ENCODE measurements at regions not wholly inside any gene's neighbourhood (a gene's known extent, or its start where the extent isn't known, plus 50 kb on each side); places are given as distances from the start of the nearest gene placed in this dataset.

DNA sequence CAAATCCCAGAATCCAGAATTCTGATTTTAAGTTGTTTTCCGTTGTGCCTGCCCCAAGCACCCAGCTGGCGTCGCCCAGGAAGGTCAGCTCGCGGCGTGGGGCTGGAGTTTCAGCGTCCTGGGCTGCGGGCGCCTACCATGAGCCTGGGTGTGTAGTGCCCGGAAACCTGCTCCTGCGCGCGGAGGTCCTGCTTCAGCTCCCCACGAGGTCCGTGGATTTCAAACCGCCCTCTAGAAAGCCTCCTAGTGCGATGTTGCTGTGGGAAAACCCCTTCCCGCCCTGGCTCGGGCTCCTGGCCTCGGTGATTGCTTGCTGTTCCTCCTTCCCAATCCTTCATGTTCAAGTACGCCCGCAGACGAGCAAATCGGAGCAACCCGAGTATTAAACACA is 51.3 kb upstream of the NRN1 start:
- no peak for TF ChIP-seq YY1 (IDR thresholded peaks at IDR 0.05; ENCODE audit: extremely low read depth, insufficient replicate concordance, low read depth, low read length)
- TF ChIP-seq, protein P1, sequence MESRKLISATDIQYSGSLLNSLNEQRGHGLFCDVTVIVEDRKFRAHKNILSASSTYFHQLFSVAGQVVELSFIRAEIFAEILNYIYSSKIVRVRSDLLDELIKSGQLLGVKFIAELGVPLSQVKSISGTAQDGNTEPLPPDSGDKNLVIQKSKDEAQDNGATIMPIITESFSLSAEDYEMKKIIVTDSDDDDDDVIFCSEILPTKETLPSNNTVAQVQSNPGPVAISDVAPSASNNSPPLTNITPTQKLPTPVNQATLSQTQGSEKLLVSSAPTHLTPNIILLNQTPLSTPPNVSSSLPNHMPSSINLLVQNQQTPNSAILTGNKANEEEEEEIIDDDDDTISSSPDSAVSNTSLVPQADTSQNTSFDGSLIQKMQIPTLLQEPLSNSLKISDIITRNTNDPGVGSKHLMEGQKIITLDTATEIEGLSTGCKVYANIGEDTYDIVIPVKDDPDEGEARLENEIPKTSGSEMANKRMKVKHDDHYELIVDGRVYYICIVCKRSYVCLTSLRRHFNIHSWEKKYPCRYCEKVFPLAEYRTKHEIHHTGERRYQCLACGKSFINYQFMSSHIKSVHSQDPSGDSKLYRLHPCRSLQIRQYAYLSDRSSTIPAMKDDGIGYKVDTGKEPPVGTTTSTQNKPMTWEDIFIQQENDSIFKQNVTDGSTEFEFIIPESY (IDR thresholded peaks at IDR 0.05; ENCODE audit: extremely low read depth, insufficient replicate concordance, low read length) = no peak
- TF ChIP-seq ZFX (IDR thresholded peaks at IDR 0.05) = no peak
- TF ChIP-seq CEBPB (IDR thresholded peaks at IDR 0.05; ENCODE audit: low read depth) = no peak
- no peak for TF ChIP-seq RAD21 (IDR thresholded peaks at IDR 0.05; ENCODE audit: low read depth)
- TF ChIP-seq, protein P2, sequence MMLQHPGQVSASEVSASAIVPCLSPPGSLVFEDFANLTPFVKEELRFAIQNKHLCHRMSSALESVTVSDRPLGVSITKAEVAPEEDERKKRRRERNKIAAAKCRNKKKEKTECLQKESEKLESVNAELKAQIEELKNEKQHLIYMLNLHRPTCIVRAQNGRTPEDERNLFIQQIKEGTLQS (IDR thresholded peaks at IDR 0.05) = no peak
- TF ChIP-seq, protein P3, sequence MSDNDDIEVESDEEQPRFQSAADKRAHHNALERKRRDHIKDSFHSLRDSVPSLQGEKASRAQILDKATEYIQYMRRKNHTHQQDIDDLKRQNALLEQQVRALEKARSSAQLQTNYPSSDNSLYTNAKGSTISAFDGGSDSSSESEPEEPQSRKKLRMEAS (IDR thresholded peaks at IDR 0.05) = no peak
- TF ChIP-seq ELF1 (IDR thresholded peaks at IDR 0.05; ENCODE audit: borderline replicate concordance, low read depth) = no peak
- TF ChIP-seq ZNF274 (IDR thresholded peaks at IDR 0.05; ENCODE audit: low read depth, low read length) = no peak
- no peak for TF ChIP-seq FOSL1 (IDR thresholded peaks at IDR 0.05; ENCODE audit: low read depth)
- TF ChIP-seq TCF7L2 (IDR thresholded peaks at IDR 0.05; ENCODE audit: borderline replicate concordance, extremely low read depth, insufficient read depth, insufficient read length) = no peak
- TF ChIP-seq SP1 (IDR thresholded peaks at IDR 0.05; ENCODE audit: low read depth) = no peak
- no peak for TF ChIP-seq JUND (IDR thresholded peaks at IDR 0.05)
- TF ChIP-seq POLR2A (IDR thresholded peaks at IDR 0.05; ENCODE audit: borderline replicate concordance, extremely low read depth, insufficient read depth, insufficient read length) = no peak
- no peak for TF ChIP-seq SIN3A (IDR thresholded peaks at IDR 0.05; ENCODE audit: low read depth)
- no peak for TF ChIP-seq CBX3 (IDR thresholded peaks at IDR 0.05; ENCODE audit: low read depth)
- TF ChIP-seq EZH2 (IDR thresholded peaks at IDR 0.05) = no peak
- TF ChIP-seq CTCF (IDR thresholded peaks at IDR 0.05 in 2 of 3, conservative IDR thresholded peaks at IDR 0.05 in 1 of 3; ENCODE audit: borderline replicate concordance in 1 of 3, insufficient read depth in 1 of 3, low read depth in 2 of 3, low read length in 2 of 3) = no peak
- TF ChIP-seq POLR2AphosphoS5 (IDR thresholded peaks at IDR 0.05; ENCODE audit: low read depth, low read length) = no peak
- H3K4me3 ChIP-seq (replicated peaks in 1 of 2; ENCODE audit: low read depth in 1 of 2, low read length in 2 of 2) = no peak overlapping the region
- no peak overlapping the region for H3K9ac ChIP-seq (ENCODE audit: low read length)
- CTCF ChIA-PET = interaction anchor here (1.1 to 1.5 kb wide), 4 partner anchors 74 to 491 kb away, joined by 3 to 6 read pairs (median 4); no protein-coding TSS in a partner anchor
- H3K27me3 ChIP-seq (ENCODE audit: insufficient read depth, low read length) = peaks cover 27% of the 10 kb centered on the region
- POLR2A ChIA-PET = no interaction called here
- H3K4me1 ChIP-seq (ENCODE audit: control insufficient read depth in 1 of 2, insufficient read depth in 2 of 2, low read length in 2 of 2) = no peaks in the 10 kb centered on the region
- no TSS peak for BruUV-seq (replicated peaks)
- H3K9me2 ChIP-seq (ENCODE audit: insufficient read depth) = no peaks in the 10 kb centered on the region
- no peaks in the 10 kb centered on the region for H3K36me3 ChIP-seq (ENCODE audit: control insufficient read depth in 1 of 2, insufficient read depth in 2 of 2, low read length in 2 of 2)
- no peak overlapping the region for H3K4me2 ChIP-seq (ENCODE audit: low read length)
- no peak overlapping the region for H2AFZ ChIP-seq (ENCODE audit: low read depth, low read length, poor library complexity, severe bottlenecking)
- no peak overlapping the region for H3K27ac ChIP-seq (ENCODE audit: low read depth, low read length)
- H3K9me3 ChIP-seq (ENCODE audit: control insufficient read depth in 1 of 2, insufficient read depth in 1 of 2, low read depth in 1 of 2, low read length in 2 of 2) = no peaks in the 10 kb centered on the region
- H4K20me1 ChIP-seq (ENCODE audit: insufficient read depth) = no peaks in the 10 kb centered on the region
- ATAC-seq = no peak
- intact Hi-C loops (cut with micrococcal nuclease) = no loop called here
- DNase-seq (ENCODE audit: low read depth, low spot score) = no peak
- H3K79me2 ChIP-seq (ENCODE audit: insufficient read depth, low read length) = no peaks in the 10 kb centered on the region
- RAD21 ChIA-PET (ENCODE audit: low non-redundant PET in 1 of 2, low total read pairs in 2 of 2, uncharacterized antibody in 2 of 2, unreplicated experiment in 2 of 2) = interaction anchor here in 1 of 2 experiments (1.4 kb wide), 1 partner anchor 437 kb away, joined by 3 read pairs; no protein-coding TSS in a partner anchor

Data from HCT116 (cell line).